ENCODE measurements at regions not wholly inside any gene's neighbourhood (a gene's known extent, or its start where the extent isn't known, plus 50 kb on each side); places are given as distances from the start of the nearest gene placed in this dataset.

GRCh38 chr6:92044312-92044711, 1375.0 kb downstream of the EPHA7 start:
- no peaks in the 10 kb centered on the region for H3K9me3 Mint-ChIP-seq (ENCODE audit: unreplicated experiment)
- no peaks in the 10 kb centered on the region for H3K27me3 Mint-ChIP-seq (ENCODE audit: unreplicated experiment)
- TF ChIP-seq, protein P1, sequence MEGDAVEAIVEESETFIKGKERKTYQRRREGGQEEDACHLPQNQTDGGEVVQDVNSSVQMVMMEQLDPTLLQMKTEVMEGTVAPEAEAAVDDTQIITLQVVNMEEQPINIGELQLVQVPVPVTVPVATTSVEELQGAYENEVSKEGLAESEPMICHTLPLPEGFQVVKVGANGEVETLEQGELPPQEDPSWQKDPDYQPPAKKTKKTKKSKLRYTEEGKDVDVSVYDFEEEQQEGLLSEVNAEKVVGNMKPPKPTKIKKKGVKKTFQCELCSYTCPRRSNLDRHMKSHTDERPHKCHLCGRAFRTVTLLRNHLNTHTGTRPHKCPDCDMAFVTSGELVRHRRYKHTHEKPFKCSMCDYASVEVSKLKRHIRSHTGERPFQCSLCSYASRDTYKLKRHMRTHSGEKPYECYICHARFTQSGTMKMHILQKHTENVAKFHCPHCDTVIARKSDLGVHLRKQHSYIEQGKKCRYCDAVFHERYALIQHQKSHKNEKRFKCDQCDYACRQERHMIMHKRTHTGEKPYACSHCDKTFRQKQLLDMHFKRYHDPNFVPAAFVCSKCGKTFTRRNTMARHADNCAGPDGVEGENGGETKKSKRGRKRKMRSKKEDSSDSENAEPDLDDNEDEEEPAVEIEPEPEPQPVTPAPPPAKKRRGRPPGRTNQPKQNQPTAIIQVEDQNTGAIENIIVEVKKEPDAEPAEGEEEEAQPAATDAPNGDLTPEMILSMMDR (IDR thresholded peaks at IDR 0.05): no peak
- H3K4me3 Mint-ChIP-seq (ENCODE audit: unreplicated experiment): no peak overlapping the region
- no peaks in the 10 kb centered on the region for H3K36me3 Mint-ChIP-seq (ENCODE audit: unreplicated experiment)
- no peak overlapping the region for H3K27ac Mint-ChIP-seq (ENCODE audit: unreplicated experiment)
- H3K4me1 Mint-ChIP-seq (ENCODE audit: unreplicated experiment): peaks cover 11% of the 10 kb centered on the region
- DNase-seq (ENCODE audit: extremely low spot score, unreplicated experiment): no peak

GRCh38 chr6:92043777-92044176, 1375.6 kb downstream of the EPHA7 start:
- Mint-ChIP-seq H3K36me3 (ENCODE audit: unreplicated experiment) (no peaks in the 10 kb centered on the region), H3K4me3 (ENCODE audit: unreplicated experiment) (no peak overlapping the region), H3K4me1 (ENCODE audit: unreplicated experiment) (peaks cover 11% of the 10 kb centered on the region), H3K9me3 (ENCODE audit: unreplicated experiment) (no peaks in the 10 kb centered on the region), H3K27ac (ENCODE audit: unreplicated experiment) (no peak overlapping the region), H3K27me3 (ENCODE audit: unreplicated experiment) (no peaks in the 10 kb centered on the region)
- no peak for DNase-seq (ENCODE audit: extremely low spot score, unreplicated experiment)
- TF ChIP-seq, protein P1 (IDR thresholded peaks at IDR 0.05): no peak

GRCh38 chr6:92026878-92027277, 1392.5 kb downstream of the EPHA7 start:
- TF ChIP-seq, protein P1 (IDR thresholded peaks at IDR 0.05): no peak
- Mint-ChIP-seq H3K4me1 (ENCODE audit: unreplicated experiment) (no peaks in the 10 kb centered on the region), H3K4me3 (ENCODE audit: unreplicated experiment) (no peak overlapping the region), H3K36me3 (ENCODE audit: unreplicated experiment) (no peaks in the 10 kb centered on the region), H3K9me3 (ENCODE audit: unreplicated experiment) (peaks cover 7% of the 10 kb centered on the region), H3K27ac (ENCODE audit: unreplicated experiment) (no peak overlapping the region), H3K27me3 (ENCODE audit: unreplicated experiment) (no peaks in the 10 kb centered on the region)
- DNase-seq (ENCODE audit: extremely low spot score, unreplicated experiment): no peak

DNA sequence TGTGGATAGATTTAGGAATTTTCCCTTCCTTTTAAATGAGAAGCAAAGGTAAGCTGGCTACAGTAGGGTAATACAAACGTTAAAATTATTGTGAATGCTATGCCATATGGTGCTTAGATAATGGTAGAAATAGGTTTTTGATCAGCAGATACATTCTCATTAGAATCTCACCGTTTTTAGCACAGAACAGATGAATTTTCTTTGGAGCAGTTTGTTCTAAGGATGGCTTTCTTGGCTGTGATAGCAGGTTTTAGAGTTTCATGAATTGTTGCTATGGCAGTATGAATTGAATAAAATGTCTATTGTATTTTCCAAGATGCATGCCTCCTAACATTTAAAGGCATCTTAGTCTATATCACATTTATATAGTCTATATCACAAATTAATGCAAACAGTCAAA, 1394.5 kb downstream of the EPHA7 start:
- Mint-ChIP-seq H3K27me3 (ENCODE audit: unreplicated experiment) (no peaks in the 10 kb centered on the region), H3K4me3 (ENCODE audit: unreplicated experiment) (no peak overlapping the region), H3K9me3 (ENCODE audit: unreplicated experiment) (peaks cover 2% of the 10 kb centered on the region), H3K4me1 (ENCODE audit: unreplicated experiment) (no peaks in the 10 kb centered on the region), H3K27ac (ENCODE audit: unreplicated experiment) (no peak overlapping the region), H3K36me3 (ENCODE audit: unreplicated experiment) (no peaks in the 10 kb centered on the region)
- no peak for DNase-seq (ENCODE audit: extremely low spot score, unreplicated experiment)
- TF ChIP-seq, protein P1 (IDR thresholded peaks at IDR 0.05): no peak

DNA sequence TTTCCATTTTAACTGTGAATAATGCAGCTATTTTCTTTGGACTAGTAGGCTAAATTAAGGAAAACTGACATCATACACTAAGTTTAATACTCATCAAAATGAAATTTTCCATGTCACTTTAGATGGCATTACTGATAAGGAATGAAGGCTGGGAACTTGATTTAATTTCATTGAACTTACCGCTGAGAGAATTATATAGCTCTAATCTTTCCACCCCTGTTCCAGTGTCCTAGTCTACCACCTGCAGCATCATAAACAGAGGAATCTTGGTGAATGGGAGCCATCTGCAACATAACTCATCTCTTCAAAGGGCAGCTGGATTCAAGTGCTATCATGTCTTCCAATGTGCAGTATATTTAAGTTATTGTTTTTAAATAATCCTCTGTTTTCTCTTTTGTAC, 1395.2 kb downstream of the EPHA7 start:
- H3K9me3 Mint-ChIP-seq (ENCODE audit: unreplicated experiment): no peaks in the 10 kb centered on the region

More for the DNA sequence above, 1395.2 kb downstream of the EPHA7 start:
- Mint-ChIP-seq H3K36me3 (ENCODE audit: unreplicated experiment) (no peaks in the 10 kb centered on the region), H3K27ac (ENCODE audit: unreplicated experiment) (no peak overlapping the region), H3K4me3 (ENCODE audit: unreplicated experiment) (no peak overlapping the region), H3K27me3 (ENCODE audit: unreplicated experiment) (no peaks in the 10 kb centered on the region), H3K4me1 (ENCODE audit: unreplicated experiment) (no peaks in the 10 kb centered on the region)
- TF ChIP-seq, protein P1 (IDR thresholded peaks at IDR 0.05): no peak
- DNase-seq (ENCODE audit: extremely low spot score, unreplicated experiment): no peak

All from osteocyte (in vitro differentiated cells).